GM13976 (cell line): ENCODE measurements at regions not wholly inside any gene's neighbourhood (a gene's known extent, or its start where the extent isn't known, plus 50 kb on each side); places are given as distances from the start of the nearest gene placed in this dataset.

Experiments
- DNase-seq: peaks from one replicate; pipeline ENCODE4 v3.0.0; 2012; ENCODE audit warnings: low spot score
- in situ Hi-C: fragments of 300-500 bp; cut with MboI; formaldehyde crosslinking; loops from one replicate; pipeline ENCODE4 v1.12.0; 2022; ENCODE audit warnings: low sequenced_read_pairs, mixed read lengths, inconsistent platforms; ENCODE audit not compliant: unreplicated experiment
- TF ChIP-seq, protein P1 (sequence below): IDR thresholded peaks from 2 replicates; pipeline ENCODE4 v1.5.1; 2012; ENCODE audit warnings: borderline replicate concordance, mild to moderate bottlenecking; ENCODE audit not compliant: insufficient read depth; ENCODE audit errors: extremely low read depth, missing control alignments, control extremely low read depth

DNA sequence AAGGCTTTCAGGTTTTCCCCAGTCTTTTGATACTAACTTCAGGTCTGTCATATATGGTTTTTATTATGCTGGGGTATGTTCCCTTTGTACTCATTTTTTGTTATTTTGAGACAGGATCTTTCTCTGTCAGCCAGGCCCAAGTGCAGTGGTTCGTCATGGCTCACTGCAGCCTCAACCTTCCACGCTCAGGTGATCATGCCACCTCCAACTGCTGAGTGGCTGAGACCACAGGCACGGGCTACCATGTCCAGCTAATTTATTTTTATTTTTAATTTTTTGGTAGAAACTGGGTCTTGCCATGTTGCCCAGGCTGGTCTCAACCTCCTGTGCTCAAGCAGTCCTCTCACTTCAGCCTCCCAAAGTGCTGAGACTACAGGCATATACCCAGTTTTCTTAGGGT is 50.6 kb upstream of the PDGFD start:
- no peak for DNase-seq
- TF ChIP-seq, protein P1, sequence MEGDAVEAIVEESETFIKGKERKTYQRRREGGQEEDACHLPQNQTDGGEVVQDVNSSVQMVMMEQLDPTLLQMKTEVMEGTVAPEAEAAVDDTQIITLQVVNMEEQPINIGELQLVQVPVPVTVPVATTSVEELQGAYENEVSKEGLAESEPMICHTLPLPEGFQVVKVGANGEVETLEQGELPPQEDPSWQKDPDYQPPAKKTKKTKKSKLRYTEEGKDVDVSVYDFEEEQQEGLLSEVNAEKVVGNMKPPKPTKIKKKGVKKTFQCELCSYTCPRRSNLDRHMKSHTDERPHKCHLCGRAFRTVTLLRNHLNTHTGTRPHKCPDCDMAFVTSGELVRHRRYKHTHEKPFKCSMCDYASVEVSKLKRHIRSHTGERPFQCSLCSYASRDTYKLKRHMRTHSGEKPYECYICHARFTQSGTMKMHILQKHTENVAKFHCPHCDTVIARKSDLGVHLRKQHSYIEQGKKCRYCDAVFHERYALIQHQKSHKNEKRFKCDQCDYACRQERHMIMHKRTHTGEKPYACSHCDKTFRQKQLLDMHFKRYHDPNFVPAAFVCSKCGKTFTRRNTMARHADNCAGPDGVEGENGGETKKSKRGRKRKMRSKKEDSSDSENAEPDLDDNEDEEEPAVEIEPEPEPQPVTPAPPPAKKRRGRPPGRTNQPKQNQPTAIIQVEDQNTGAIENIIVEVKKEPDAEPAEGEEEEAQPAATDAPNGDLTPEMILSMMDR = no peak
- in situ Hi-C loops = no loop called here
